DOHH2 (cell line): ENCODE measurements at regions not wholly inside any gene's neighbourhood (a gene's known extent, or its start where the extent isn't known, plus 50 kb on each side); places are given as distances from the start of the nearest gene placed in this dataset.

Experiments
- H3F3A ChIP-seq: fragments of 200-600 bp; sonication (generic), shearing (Covaris generic); 2 replicates; pipeline ENCODE4 v1.6.0; 2016; ENCODE audit warnings: antibody characterized with exemption, mild to moderate bottlenecking; ENCODE audit not compliant: control insufficient read depth, insufficient read depth
- H3K27ac ChIP-seq: fragments of 200-600 bp; sonication (generic); 2 replicates; pipeline ENCODE4 v1.5.1; 2014; ENCODE audit warnings: low read depth, mild to moderate bottlenecking, low read length, moderate library complexity
- H3K27me3 ChIP-seq: fragments of 200-600 bp; sonication (generic); 2 replicates; pipeline ENCODE4 v1.6.1; 2014; ENCODE audit warnings: mild to moderate bottlenecking, low read length, mixed read lengths; ENCODE audit not compliant: control insufficient read depth
- H3K36me3 ChIP-seq: fragments of 200-600 bp; sonication (generic); 2 replicates; pipeline ENCODE4 v1.6.1; 2014; ENCODE audit warnings: mild to moderate bottlenecking, low read length, moderate library complexity, mixed read lengths; ENCODE audit not compliant: control insufficient read depth
- H3K4me1 ChIP-seq: fragments of 200-600 bp; sonication (generic); 2 replicates; pipeline ENCODE4 v1.6.1; 2014; ENCODE audit warnings: mild to moderate bottlenecking, low read length, mixed read lengths; ENCODE audit not compliant: control insufficient read depth
- H3K4me2 ChIP-seq: fragments of 200-600 bp; sonication (generic); 2 replicates; pipeline ENCODE4 v1.6.0; 2014; ENCODE audit warnings: mild to moderate bottlenecking, low read length, moderate library complexity
- H3K4me3 ChIP-seq: fragments of 200-600 bp; sonication (generic); 2 replicates; pipeline ENCODE4 v1.5.1; 2014; ENCODE audit warnings: mild to moderate bottlenecking, low read length, mixed read lengths
- H3K79me2 ChIP-seq: fragments of 200-600 bp; sonication (generic); 2 replicates; pipeline ENCODE4 v1.6.1; 2014; ENCODE audit warnings: mild to moderate bottlenecking, low read length, mixed read lengths; ENCODE audit not compliant: control insufficient read depth
- H3K9me2 ChIP-seq: fragments of 200-600 bp; sonication (generic); replicated peaks from 2 replicates; pipeline ENCODE4 v1.6.1; 2014; ENCODE audit warnings: mild to moderate bottlenecking, low read length, mixed read lengths; ENCODE audit not compliant: control insufficient read depth
- H3K9me3 ChIP-seq: fragments of 200-600 bp; sonication (generic); 2 replicates; pipeline ENCODE4 v1.6.1; 2014; ENCODE audit warnings: antibody characterized with exemption, low read length, mixed read lengths; ENCODE audit not compliant: control insufficient read depth, insufficient read depth
- H4K20me1 ChIP-seq: fragments of 200-600 bp; sonication (generic); 2 replicates; pipeline ENCODE4 v1.6.0; 2014; ENCODE audit warnings: low read depth, mild to moderate bottlenecking, antibody characterized with exemption, low read length, moderate library complexity; ENCODE audit not compliant: control insufficient read depth, insufficient read depth
- EZH2phosphoT487 ChIP-seq: fragments of 200-600 bp; sonication (generic); IDR thresholded peaks from 2 replicates; pipeline ENCODE4 v1.6.1; 2017; ENCODE audit warnings: borderline replicate concordance, mild to moderate bottlenecking, antibody characterized with exemption, low read length, moderate library complexity, mixed read lengths
- TF ChIP-seq, protein P1 (sequence below): fragments of 200-600 bp; sonication (generic); IDR thresholded peaks from one replicate; pipeline ENCODE4 v1.5.1; 2014; ENCODE audit warnings: antibody characterized with exemption, mild to moderate bottlenecking, low read depth, low read length; ENCODE audit not compliant: poor library complexity, severe bottlenecking

DNA sequence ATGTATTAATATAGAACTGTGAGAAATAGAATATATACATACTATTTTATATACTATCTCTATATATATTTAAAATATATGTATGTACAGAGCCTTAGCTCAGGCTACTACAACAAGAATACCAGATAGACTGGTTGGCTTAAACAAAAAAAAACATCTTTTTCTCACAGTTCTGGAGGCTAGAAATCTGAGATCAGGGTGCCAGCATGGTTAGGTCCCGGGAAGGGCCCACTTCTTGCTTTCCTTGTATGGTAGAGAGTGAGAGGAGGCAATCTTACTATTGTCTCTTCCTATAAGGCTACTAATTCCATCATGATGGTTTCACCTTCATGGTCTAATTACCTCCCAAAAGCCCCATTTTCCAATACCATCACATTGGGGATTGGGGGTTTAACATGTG is 613.0 kb downstream of the ZNF608 start:
- Histone ChIP-seq H3K27ac (no peak overlapping the region), H3F3A (no peaks in the 10 kb centered on the region), H3K36me3 (no peaks in the 10 kb centered on the region), H3K79me2 (no peaks in the 10 kb centered on the region), H3K4me3 (no peak overlapping the region), H3K4me1 (peaks cover 3% of the 10 kb centered on the region; the same call in 1 of the 2 replicates), H3K9me2 (no peaks in the 10 kb centered on the region), H3K9me3 (no peaks in the 10 kb centered on the region; the same call in 1 of the 2 replicates), H4K20me1 (no peaks in the 10 kb centered on the region), H3K4me2 (no peak overlapping the region), H3K27me3 (no peaks in the 10 kb centered on the region)
- TF ChIP-seq, protein P1, sequence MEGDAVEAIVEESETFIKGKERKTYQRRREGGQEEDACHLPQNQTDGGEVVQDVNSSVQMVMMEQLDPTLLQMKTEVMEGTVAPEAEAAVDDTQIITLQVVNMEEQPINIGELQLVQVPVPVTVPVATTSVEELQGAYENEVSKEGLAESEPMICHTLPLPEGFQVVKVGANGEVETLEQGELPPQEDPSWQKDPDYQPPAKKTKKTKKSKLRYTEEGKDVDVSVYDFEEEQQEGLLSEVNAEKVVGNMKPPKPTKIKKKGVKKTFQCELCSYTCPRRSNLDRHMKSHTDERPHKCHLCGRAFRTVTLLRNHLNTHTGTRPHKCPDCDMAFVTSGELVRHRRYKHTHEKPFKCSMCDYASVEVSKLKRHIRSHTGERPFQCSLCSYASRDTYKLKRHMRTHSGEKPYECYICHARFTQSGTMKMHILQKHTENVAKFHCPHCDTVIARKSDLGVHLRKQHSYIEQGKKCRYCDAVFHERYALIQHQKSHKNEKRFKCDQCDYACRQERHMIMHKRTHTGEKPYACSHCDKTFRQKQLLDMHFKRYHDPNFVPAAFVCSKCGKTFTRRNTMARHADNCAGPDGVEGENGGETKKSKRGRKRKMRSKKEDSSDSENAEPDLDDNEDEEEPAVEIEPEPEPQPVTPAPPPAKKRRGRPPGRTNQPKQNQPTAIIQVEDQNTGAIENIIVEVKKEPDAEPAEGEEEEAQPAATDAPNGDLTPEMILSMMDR, result no peak
- TF ChIP-seq EZH2phosphoT487, result no peak

- Histone ChIP-seq H3K9me2 (no peaks in the 10 kb centered on the region), H3K4me2 (no peak overlapping the region), H3F3A (no peaks in the 10 kb centered on the region), H4K20me1 (no peaks in the 10 kb centered on the region), H3K4me1 (peaks cover 3% of the 10 kb centered on the region; the same call in 1 of the 2 replicates), H3K36me3 (no peaks in the 10 kb centered on the region), H3K9me3 (no peaks in the 10 kb centered on the region), H3K4me3 (no peak overlapping the region), H3K79me2 (no peaks in the 10 kb centered on the region), H3K27ac (no peak overlapping the region), H3K27me3 (no peaks in the 10 kb centered on the region)
- no peak for TF ChIP-seq EZH2phosphoT487
- TF ChIP-seq, protein P1, result no peak
Measured at GRCh38 chr5:124132843-124133242, 613.6 kb downstream of the ZNF608 start.

DNA sequence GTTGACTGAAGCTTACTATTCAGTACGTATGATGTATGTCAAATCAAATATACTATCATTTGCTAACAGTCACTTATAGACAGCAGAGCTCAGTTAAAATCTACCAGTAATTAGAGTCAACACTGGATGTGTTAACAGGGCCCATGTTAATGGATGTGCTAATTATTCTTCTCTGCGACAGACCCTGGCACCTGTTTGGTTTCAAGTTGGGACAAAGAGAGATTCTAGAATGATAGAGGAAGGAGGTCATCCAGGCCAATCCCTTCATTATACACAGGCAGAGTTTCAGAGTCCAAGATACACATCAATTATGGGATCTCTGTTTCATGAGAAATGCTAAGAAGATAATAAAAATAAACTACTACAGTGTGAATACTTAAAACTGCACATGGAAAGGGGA is 615.0 kb downstream of the ZNF608 start:
- Histone ChIP-seq H3K27me3 (no peaks in the 10 kb centered on the region), H3K9me2 (no peaks in the 10 kb centered on the region), H3K36me3 (no peaks in the 10 kb centered on the region), H3F3A (no peaks in the 10 kb centered on the region), H3K27ac (no peak overlapping the region), H4K20me1 (no peaks in the 10 kb centered on the region), H3K4me3 (no peak overlapping the region), H3K79me2 (no peaks in the 10 kb centered on the region), H3K4me2 (no peak overlapping the region), H3K4me1 (peaks cover 12% of the 10 kb centered on the region), H3K9me3 (no peaks in the 10 kb centered on the region)
- TF ChIP-seq, protein P1, result no peak
- TF ChIP-seq EZH2phosphoT487, result no peak

GRCh38 chr5:124130816-124131215 is 615.6 kb downstream of the ZNF608 start:
- H3F3A ChIP-seq, result no peaks in the 10 kb centered on the region

More at GRCh38 chr5:124130816-124131215, 615.6 kb downstream of the ZNF608 start:
- H3K9me2 ChIP-seq, result no peaks in the 10 kb centered on the region
- no peaks in the 10 kb centered on the region for H3K9me3 ChIP-seq
- H3K36me3 ChIP-seq, result no peaks in the 10 kb centered on the region
- H4K20me1 ChIP-seq, result no peaks in the 10 kb centered on the region
- H3K27me3 ChIP-seq, result no peaks in the 10 kb centered on the region
- TF ChIP-seq EZH2phosphoT487, result no peak
- TF ChIP-seq, protein P1, result no peak
- no peak overlapping the region for H3K4me3 ChIP-seq
- H3K79me2 ChIP-seq, result no peaks in the 10 kb centered on the region
- no peak overlapping the region for H3K4me2 ChIP-seq
- H3K27ac ChIP-seq, result no peak overlapping the region
- peaks cover 18% of the 10 kb centered on the region for H3K4me1 ChIP-seq
